Loucy (cell line): ENCODE measurements at regions not wholly inside any gene's neighbourhood (a gene's known extent, or its start where the extent isn't known, plus 50 kb on each side); places are given as distances from the start of the nearest gene placed in this dataset.

Experiments
- CTCF ChIP-seq: fragments of 200-600 bp; sonication (generic); conservative IDR thresholded peaks from 2 replicates; pipeline ENCODE4 v1.5.1; 2014; ENCODE audit warnings: mild to moderate bottlenecking, antibody characterized with exemption, low read length
- EZH2phosphoT487 ChIP-seq: fragments of 200-600 bp; IDR thresholded peaks from 2 replicates; pipeline ENCODE4 v1.6.1; 2018; ENCODE audit warnings: antibody characterized with exemption, mild to moderate bottlenecking, moderate library complexity, borderline replicate concordance

GRCh38 chr11:11177156-11177808 lies 175.8 kb downstream of the CSNK2A3 start:
- TF ChIP-seq CTCF = no peak
- no peak for TF ChIP-seq EZH2phosphoT487
